ENCODE measurements at regions not wholly inside any gene's neighbourhood (a gene's known extent, or its start where the extent isn't known, plus 50 kb on each side); places are given as distances from the start of the nearest gene placed in this dataset.

DNA sequence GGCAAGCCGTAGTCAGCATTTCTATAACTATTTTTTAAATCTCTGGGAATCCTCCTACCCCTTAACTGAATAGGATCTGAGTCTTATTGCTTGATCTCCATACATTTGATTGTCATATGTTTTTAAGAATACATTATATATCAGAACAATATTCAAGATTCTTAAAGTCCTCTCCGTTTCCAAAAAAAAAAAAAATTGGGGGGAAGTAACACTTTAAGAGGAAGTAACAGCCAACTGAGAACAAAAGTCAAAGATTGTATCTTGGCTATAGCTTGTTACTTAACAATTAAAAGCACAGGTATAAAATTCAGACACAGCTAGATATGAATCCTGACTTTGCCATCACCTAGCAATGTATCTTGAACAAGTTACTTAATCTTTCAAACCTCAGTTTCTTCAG lies 169.9 kb upstream of the ADO start:
- DNase-seq = no peak

DNA sequence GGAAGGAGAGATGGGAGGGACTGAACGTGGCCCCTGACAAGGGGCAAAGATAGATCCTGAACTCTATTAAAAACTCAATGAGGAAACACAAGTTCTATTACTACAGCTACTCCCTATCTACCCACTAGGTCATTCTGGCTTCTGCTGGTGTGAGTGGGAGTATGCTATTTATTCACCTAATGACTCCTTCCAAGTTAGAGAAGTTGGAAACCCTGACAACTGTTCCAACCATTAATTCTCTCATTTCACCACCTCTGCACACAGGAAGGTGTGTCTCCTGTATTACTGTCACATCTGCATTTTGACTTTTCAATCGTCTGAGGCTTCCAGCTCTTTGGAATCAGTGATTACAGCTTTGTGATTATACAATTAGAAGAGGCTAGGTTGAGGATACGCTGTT lies 169.4 kb upstream of the ADO start:
- DNase-seq = no peak

DNA sequence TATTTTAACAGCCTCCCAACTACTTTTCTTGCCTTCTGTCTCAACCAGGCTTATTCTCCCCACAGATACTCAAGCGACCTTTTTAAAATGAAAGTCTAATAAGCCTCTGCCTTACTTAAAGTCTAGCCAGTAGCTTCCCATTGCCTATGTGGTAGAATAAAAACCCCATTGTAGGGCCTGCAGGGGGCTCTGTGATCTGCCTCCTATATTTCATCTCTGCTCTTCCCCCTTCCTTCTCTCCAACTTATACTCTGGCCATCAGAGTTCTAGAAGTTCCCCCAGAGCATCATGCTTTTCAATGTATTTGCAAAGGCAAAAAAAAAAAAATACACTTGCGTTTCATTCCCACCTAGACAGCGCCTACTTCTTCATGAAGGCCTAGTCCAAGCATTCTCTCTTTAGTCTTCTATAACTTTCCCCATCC lies 167.7 kb upstream of the ADO start:
- DNase-seq = no peak

DNA sequence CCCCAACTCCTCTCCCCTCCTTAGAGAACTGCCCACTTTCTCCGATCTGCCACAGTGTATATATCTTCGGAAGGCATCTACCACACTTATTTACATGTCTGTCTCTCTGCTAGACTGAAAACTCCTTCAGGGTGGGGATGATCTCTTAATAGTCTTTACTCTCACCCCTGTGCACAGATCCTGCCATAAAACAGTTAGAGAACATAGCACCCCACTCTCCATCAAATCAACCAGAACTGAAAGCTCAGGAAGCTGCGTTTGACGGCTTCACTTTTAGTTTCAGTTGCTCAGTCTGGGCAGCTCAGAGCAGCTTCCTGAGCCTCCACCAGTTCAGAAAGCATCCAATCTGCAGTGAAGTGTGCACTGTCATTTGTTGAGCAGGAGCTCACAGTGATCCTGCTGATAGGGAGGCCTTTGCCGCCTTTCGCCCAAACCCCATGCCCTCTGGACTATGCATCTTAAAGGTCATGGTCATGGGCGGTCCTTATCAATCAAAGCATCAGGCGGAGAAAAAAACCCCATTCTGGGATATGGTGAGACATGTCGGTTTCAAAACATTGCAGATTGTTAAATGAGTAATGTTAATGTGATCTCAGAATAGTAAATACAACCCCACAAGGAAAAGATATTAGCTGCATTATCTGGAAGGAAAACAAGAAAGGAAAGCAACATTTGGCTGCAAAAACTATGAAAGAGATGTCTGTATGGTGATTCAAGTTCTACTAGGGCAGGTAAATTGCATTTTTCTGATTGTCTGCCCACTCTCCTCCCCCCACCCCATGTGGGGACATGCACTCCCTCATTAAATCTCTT lies 167.1 kb upstream of the ADO start:
- peak; percentile 37 for DNase-seq

DNA sequence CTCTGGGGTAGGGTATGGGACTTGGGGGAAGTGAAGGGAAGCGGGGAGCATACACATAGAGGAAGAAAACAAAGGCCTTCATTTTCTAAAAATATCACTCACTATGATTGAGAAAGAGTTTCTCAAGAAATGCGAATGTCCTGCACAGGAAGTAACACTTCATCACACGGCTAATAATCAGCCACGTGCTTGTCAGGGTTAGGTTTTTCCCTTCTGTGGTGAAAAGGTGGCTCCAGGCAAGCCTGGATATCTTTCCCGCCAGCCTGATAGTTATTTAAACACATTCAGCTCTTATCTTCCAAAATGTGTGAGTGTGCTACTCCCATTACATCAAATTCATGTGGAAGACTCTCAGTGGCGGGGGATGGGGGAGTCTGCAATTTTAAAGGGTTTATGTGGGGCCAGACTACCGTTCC lies 166.4 kb upstream of the ADO start:
- no peak for DNase-seq

DNA sequence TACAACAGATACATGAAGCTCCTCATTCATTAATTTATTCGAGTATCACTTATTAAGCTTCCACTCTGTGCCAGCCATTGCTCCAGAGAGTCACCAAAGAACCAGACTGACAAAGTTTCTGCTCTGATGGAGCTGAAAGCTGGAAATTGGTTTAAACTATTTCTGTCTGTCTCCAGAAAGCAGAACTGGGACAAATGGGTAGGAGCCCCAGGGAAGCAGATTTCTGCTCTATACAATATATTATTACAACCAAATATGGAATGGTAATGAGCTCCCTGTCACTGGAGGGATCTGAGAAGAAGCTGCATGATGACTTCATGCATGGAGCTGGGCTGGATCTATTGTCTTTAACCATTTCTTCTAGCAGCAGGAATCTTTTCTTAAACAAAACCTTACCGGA lies 165.4 kb upstream of the ADO start:
- no peak for DNase-seq

DNA sequence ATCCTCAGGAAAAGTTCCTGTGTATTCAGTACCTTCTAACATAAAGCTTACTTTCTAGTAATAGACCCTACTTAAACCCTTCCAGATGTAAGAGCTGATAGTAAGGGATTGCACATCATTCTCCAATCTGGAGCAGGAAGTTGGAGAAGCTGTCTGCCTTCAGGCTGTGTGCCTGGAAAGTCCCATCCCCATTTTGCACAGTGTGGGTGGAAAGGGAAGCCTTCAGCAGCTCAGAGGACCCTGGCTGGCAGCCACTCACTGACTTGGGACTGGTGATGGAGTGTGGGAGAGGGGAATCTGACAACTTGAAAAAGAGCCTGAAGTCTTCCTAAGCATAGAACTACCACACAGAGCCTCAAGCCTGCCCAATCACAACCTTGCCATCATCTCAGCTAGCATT lies 164.1 kb upstream of the ADO start:
- no peak for DNase-seq

DNA sequence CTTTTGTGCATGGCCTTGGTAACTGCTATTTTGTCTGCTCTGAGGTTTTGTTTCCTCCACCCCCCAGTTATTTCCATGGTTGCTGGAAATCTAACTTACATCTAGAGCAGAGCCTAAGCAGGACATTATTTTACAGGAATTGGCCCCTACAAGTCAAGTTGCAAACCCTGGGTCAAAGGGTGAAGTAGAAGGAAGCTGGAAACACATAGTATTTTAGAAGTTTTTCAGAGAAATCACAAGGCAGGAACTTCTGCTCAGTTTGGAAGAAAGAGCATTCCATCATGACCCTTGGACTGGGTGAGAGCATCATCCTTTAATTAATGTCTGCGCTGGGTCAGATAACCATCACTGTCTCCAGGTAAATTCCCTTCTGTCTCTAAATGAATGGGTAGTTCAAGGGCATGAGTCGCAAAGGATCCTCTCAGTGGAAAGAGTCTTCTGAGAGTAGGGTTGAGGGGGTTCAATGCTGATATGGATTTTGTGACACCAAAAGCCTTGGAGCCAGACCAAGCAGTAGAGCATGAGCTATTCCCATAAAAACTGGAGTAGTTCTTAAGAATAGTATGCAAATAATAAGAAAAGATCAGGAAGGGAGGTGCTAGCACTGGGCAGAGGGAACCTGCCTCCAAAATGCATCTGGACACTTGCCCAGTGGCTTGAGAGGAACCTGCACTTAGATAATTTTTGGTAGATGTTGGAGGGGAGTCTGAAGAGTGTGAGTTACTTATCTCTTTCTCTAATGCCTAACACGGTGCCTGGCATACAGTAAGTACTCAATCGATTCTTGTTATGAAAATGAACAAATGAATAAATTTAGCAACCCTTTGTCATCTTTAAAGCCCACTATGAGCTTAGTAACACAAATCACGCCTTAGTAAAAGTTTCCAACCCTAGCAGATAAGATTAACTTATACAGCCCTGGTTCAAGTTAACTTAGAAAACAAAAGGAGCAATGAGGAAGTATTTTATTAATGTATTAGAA lies 160.6 kb upstream of the ADO start:
- no peak for DNase-seq

DNA sequence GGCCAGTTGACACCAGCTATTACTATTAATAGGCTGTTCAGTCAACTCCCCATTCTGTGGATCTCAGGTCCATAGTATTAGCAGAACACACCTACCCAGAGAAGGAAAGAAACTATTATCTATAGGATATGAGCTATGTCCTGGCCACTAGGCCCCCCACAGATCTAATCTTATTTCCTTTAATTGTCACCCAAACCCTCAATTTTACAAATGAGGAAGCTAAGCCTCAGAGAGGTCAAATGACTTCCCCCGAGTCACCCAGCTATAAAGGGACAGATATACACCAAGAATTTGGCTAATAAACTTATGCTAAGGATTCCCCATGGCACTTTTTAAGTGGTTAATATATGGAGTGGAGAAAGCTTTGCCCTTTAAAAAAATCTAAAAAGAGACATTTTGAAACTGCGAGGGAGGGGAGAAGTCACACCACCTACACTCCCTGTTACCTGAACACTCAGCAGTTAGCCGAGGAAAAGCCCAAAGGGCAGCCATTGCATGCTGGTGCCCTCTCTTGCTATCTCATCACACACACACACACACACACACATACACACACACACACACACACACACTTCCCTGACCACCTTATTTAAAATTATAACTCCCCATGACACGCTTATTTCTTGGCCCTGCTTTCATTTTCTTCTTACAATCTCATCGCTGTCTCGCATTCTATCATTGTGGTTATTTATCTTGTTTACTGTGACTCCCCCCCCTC lies 157.0 kb upstream of the ADO start:
- no peak for DNase-seq

DNA sequence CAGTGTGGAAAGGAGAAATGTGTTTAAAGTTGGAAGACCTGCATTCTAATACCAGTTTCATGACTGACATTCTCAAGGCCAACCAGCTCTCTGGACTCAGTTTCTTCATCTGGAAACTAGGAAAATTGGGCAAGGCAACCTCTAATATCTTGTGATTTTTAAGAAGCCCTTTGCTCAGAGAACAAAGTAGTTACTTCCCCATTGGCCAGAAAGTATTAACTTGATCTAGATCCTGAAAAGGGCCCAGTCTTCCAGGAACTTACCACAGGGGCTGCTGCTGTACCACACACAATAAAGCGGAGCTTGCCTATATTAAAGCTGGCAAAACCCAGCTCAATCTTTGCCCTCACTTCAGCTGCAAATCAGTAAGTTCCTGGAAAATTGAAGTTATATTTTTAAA lies 155.6 kb upstream of the ADO start:
- no peak for DNase-seq

DNA sequence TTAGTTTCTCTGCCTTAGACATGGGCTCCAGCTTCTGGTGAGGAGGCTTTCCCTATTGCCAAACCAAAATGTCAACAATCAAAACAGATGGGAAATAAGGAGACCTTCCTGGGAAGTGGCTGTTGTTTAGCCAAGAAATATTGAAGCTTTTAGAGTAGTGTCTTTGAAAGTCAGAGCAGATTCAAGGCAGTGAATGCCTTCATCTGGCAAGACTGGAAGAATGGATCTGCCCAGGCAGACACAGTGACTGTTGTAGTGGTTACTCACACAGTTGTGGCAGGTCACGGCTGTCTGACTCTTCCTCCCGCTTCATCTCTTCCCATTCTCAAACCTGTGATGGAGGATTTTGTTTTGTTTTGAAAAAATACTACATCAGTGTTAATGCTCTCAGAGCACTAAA lies 154.1 kb upstream of the ADO start:
- DNase-seq = no peak

DNA sequence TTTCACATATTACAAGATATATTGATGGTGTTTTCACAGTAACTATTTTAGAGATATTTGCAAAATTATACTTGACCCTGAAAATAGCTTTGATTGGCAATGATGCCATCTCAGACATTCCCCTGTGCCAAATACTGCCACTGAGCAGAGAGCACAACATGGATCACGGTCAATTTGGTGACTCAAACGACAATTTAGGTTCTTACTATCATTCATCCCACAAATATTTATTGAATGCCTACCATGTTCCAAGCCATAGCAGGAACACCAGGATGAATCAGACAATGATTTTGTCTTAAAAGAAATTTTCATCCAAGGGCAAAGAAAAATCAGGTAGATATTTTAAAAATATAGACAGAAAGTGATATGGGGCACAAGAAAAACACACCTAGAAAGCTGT lies 153.2 kb upstream of the ADO start:
- no peak for DNase-seq

DNA sequence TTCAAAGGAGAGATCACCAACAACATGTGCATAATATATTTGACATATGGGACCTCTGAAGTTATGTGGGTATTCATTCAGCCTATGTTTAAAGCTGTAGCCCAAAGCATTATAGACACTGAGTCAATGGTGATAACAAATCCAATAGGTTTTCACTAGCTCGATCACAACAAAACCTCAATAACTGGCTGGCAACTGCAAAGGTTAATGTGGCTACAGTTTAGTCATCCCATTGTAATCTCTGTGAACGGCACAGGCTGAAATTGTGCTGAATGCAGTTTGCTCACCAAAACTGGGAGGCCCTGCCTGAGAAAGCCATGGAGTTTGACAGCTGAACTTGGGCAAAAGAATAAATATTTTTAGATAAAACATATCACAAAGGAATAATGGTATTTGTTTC lies 152.4 kb upstream of the ADO start:
- DNase-seq = no peak

DNA sequence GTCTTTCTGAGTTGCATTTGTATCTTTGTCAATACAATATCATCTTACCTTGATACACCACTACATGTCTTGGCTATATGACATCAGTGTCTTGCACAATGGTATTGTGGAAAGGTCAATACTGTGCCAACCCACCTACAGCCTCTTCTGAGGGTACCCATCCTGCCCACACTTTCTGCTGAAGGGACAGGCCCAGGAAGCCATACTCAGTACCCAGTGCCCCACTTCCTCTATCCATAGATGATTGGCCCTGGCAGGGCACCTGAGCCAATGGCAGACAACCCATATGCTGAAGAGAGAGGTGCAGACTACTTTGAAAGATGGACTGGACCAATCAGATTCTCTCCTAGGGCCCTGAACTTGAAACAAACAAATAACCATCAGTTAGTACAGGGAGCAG lies 152.0 kb upstream of the ADO start:
- no peak for DNase-seq

DNA sequence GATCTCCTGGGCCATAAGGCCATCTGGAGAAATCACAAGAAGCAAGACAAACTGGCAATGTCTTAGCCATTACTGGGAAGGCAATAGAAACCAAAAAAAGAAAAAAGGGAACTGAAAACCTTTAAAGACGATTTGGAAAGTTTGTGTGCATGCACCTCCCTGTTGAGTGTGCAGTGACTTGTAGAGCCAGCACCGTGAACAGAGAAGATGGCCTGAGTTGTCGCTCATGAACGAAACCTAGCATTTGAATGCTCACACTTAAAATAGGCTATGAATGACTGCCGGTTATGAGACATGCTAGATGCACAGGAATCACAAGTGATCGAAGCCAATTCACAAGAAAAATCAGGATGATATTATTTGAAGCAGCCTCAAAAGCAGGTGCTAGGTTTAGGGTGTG lies 151.3 kb upstream of the ADO start:
- DNase-seq = no peak

DNA sequence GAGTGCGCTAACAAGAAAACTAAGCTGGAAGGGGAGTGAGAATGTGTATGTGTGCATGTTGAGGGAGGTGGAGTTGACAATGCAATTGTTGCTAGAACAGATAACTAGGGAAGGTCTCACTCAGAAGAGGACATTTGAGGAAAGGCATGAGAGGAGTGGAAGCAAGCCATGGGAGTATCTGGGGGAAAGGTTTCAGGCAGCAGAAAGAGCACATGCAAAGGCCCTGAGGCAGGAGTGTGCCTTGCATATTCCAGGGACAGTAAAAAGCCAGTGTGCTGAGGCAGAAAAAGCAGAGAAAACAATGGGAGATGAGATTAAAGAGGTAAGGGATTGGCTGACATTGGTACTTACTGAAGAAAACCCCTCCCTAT lies 149.6 kb upstream of the ADO start:
- DNase-seq = no peak

DNA sequence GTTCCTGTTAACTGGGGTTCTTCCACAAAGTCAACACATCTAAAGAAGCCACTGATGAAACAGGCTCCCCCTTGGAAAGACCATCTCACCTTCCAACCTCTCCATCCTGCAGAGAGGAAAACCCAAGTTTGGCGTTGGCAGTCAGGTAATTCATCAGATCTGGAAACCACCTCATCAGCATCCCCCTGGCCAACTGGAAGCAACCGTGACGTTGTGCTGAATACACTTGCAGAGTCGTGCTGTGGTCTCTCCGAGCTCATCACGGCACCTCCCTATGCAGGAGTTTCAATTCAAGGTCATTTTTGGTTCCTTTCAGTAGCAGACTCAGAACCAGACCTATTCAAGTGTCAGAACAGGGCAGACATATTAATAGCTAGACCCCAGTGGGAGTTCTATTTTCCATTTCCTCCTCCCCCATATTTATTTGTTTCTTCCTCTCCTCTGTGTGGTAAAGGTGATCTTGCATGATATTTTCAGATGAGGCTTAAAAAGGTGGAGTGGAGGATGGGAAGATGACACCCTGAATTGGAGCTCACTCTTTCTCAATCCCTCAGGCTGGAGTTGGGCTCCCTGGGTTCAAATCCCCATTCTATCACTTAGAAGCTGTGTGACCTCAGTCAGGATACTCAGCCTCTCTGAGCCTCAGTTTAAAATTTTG lies 149.1 kb upstream of the ADO start:
- DNase-seq = no peak

DNA sequence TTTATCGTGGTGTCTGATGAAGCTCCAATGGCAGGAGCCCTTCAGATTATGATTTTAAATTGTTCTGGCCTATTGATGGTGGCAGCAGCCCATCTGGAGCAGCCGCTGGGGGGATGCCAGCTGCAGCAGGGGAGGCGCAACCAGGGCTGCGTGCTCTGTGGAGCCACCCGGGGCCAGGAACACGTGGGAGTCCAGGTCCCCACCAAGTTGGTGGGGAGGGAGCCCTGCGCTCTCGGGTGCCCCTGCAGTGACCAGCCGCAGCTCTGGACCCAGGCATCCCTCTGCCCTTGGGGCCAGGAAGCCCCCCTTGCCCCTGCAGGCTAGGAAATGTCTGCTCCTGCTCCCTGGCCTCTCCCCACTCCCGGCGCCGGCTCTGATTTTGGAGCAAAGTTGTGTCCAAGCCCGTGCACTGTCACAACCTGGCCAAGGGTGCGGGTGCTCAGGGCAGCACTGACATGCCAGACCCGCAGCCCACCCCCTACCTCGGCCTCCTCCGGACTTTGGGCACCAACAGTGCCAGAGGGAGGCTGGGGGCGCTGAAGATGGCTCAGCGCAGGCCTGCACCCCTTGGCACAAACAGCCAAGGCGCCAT lies 147.2 kb upstream of the ADO start:
- DNase-seq = no peak

DNA sequence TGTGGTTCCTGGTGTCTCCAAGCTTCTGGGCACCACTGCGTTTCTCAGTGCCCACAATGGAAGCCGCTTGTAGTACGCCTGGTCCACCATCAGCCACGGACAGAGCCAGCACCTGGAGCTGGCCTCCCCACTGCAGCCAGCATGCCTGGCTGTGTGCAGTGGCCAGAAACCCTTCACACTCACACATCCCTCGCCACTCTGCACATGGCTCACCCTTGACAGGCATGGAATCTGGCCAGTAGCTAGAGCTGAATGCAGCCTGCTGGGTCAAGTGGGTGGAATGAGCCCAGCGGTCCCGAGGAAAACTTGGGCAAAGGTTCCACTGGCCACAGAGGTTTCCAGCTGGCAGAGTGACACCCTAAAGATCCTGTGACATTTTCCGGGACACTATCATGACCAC lies 146.0 kb upstream of the ADO start:
- DNase-seq = no peak

DNA sequence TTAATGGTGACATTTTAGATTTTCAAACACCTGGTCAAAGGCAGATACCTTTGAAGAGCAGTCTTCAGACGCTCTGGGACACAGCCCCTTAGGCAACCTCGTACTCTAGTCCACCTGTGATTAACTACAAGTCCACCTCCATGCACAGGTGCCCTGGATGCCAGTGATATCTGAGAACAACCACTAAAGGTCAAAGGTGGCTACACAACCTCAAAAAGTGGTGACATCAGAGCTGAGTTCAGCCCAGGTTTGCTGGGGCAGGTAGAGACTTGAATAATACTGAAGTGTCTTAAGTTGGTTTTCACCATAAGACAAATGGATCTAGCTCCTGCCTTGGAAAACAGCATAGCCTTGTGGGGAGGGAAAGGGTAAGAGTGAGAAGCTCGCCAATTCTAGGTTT lies 143.4 kb upstream of the ADO start:
- DNase-seq = no peak

DNA sequence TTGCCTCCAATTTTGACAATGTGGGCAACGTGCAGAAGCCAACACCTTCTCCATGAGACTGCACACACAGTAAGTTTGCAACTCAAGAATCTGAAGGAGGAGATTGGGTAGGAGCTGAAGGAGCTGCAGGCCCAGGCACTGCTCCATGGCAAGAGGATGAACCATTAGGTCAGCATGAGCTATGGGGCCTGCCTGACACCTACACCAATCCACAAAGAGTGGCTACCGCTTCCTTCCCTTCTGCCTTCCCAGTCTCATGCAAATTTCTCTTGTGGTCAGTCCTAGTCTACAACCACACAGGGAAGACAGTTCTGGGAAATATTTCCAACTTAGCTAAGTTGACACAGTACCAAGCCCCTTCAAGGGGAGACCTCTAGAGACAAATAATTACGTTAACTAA lies 142.0 kb upstream of the ADO start:
- DNase-seq = no peak

DNA sequence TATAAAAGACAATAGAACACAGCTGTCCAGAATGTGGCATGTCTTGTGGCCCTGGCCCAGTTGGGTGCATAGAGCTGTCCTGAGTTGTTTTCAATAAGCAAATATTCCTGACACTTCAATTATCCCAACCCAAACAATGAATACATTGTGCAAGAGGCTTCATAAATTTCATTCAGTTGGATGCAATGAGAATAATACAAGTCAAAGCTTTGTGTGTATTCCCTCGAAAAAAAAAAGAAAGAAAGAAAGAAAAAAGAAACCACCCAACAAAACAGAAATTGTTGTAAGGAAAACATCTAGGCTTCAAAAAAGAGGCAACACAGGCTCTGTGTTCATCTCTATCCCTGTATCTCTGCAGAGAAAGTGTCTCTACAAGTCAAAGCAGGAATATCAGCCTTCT lies 138.7 kb upstream of the ADO start:
- DNase-seq = no peak

DNA sequence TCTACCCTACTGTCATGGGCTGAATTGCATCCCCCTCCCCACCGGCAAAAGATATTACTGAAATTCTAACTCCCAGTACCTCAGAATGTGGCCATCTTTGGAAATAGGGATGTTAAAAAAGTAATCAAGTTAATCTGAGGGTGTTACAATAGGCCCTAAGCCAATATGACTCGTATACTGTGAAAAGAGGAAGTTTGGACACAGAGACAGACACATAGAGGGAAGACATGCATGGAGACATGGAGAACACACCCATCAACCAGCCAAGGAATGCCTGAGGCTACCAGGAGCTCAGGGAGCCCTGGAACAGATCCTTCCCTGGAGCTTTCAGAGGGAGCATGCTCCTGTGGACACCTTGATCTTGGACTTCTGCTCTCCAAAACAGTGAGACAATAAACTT lies 138.2 kb upstream of the ADO start:
- DNase-seq = no peak
